ENCODE measurements at regions not wholly inside any gene's neighbourhood (a gene's known extent, or its start where the extent isn't known, plus 50 kb on each side); places are given as distances from the start of the nearest gene placed in this dataset.
"Not testable (repeated sequence)": the region's sequence is repeated elsewhere in the genome, so short reads cannot be mapped to it uniquely, and the experiment has no call there.

DNA sequence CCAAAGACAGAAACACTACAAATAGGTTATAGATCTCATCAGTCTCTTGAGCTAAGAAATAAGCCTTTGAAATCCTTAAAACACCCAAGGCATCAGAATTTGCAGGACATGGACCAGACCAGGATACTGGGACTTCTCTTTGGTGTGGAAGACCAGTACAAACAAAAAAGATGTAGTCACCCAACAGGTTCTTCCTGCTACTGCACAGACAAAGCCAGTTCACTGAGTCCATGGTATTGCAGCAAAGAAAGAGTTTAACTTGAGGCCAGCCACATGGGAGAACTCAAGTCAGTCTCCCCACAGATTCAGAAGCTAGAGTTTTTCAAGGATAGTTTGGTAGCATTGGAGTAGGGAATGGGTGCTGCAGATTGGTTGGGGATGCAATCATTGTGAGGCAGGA, 169.6 kb upstream of the NDUFV2 start:
- TF ChIP-seq, protein P1, sequence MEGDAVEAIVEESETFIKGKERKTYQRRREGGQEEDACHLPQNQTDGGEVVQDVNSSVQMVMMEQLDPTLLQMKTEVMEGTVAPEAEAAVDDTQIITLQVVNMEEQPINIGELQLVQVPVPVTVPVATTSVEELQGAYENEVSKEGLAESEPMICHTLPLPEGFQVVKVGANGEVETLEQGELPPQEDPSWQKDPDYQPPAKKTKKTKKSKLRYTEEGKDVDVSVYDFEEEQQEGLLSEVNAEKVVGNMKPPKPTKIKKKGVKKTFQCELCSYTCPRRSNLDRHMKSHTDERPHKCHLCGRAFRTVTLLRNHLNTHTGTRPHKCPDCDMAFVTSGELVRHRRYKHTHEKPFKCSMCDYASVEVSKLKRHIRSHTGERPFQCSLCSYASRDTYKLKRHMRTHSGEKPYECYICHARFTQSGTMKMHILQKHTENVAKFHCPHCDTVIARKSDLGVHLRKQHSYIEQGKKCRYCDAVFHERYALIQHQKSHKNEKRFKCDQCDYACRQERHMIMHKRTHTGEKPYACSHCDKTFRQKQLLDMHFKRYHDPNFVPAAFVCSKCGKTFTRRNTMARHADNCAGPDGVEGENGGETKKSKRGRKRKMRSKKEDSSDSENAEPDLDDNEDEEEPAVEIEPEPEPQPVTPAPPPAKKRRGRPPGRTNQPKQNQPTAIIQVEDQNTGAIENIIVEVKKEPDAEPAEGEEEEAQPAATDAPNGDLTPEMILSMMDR (IDR thresholded peaks at IDR 0.05) = no peak
- TF ChIP-seq POLR2A (IDR thresholded peaks at IDR 0.05) (no peak), EP300 (IDR thresholded peaks at IDR 0.05) (no peak), POLR2AphosphoS5 (IDR thresholded peaks at IDR 0.05) (no peak)
- H3K36me3 ChIP-seq = no peaks in the 10 kb centered on the region
- no peak for ATAC-seq (ENCODE audit: low FRiP score in 2 of 2)

DNA sequence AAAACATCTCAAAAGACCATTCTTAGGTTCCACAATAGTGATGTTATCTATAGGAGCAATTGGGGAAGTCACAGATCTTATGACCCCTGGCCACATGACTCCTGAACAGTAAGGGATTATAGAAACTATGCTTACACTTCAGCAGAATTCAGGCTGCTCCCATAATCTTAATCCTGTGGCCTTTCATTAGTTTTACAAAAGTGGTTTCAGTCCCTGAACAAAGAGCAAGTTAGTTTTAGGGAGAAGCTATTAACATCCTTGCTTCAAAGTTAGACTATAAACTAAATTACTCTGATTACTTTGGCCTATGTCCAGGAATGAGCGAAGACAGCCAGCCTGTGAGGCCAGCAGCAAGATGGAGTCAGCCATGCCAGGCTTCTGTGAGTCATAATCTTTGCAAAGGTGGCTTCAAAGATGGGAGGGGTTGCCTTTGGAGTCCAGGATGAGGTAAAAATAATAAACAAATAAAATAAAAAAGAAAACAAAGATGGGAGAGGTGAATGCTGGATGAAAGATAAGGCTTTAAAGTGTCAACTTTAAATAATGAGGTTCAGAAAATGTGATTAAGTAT, 168.7 kb upstream of the NDUFV2 start:
- ATAC-seq (ENCODE audit: low FRiP score in 2 of 2) (no peak), DNase-seq (no peak)
- Histone ChIP-seq H3K27me3 (no peaks in the 10 kb centered on the region), H3K36me3 (no peaks in the 10 kb centered on the region), H3K9me3 (peaks cover 0 to 13% (median 10%) of the 10 kb centered on the region in 4 donors), H3K4me3 (no peak overlapping the region), H3K4me1 (no peaks in the 10 kb centered on the region), H3K27ac (no peak overlapping the region)
- TF ChIP-seq EP300 (IDR thresholded peaks at IDR 0.05) (no peak), POLR2A (IDR thresholded peaks at IDR 0.05) (no peak), POLR2AphosphoS5 (IDR thresholded peaks at IDR 0.05) (no peak)
- TF ChIP-seq, protein P1 (IDR thresholded peaks at IDR 0.05) = no peak
- WGBS, 2 donors = 33 to 59% methylated on average over 1 of the region's 1 CpG

More for the DNA sequence above, 169.6 kb upstream of the NDUFV2 start:
- Histone ChIP-seq H3K4me3 (no peak overlapping the region), H3K27me3 (no peaks in the 10 kb centered on the region), H3K9me3 (peaks cover 0 to 16% (median 11%) of the 10 kb centered on the region in 4 donors), H3K27ac (no peak overlapping the region), H3K4me1 (no peaks in the 10 kb centered on the region)
- DNase-seq = no peak

GRCh38 chr18:8935346-8935745, 167.2 kb upstream of the NDUFV2 start:
- not testable (repeated sequence) for H3K9me3 ChIP-seq; H3K4me1 ChIP-seq; ATAC-seq (ENCODE audit: low FRiP score in 2 of 2); H3K4me3 ChIP-seq; H3K36me3 ChIP-seq; H3K27ac ChIP-seq; H3K27me3 ChIP-seq
- peak in 1 of 2 donors; percentile 74 for DNase-seq
- no CpG with 5 or more reads among the region's 24 CpGs for WGBS, 2 donors

GRCh38 chr18:8936619-8937018, 165.9 kb upstream of the NDUFV2 start:
- Histone ChIP-seq H3K4me1 (no peaks in the 10 kb centered on the region), H3K9me3 (no peaks in the 10 kb centered on the region), H3K27ac (no peak overlapping the region), H3K27me3 (no peaks in the 10 kb centered on the region), H3K4me3 (no peak overlapping the region), H3K36me3 (no peaks in the 10 kb centered on the region)
- 79 to 83% methylated on average over 3 of the region's 3 CpGs for WGBS, 2 donors
- TF ChIP-seq, protein P1 (IDR thresholded peaks at IDR 0.05) = no peak
- TF ChIP-seq POLR2A (IDR thresholded peaks at IDR 0.05) (no peak), POLR2AphosphoS5 (IDR thresholded peaks at IDR 0.05) (no peak), EP300 (IDR thresholded peaks at IDR 0.05) (no peak)
- DNase-seq = no peak
- ATAC-seq (ENCODE audit: low FRiP score in 2 of 2) = no peak

DNA sequence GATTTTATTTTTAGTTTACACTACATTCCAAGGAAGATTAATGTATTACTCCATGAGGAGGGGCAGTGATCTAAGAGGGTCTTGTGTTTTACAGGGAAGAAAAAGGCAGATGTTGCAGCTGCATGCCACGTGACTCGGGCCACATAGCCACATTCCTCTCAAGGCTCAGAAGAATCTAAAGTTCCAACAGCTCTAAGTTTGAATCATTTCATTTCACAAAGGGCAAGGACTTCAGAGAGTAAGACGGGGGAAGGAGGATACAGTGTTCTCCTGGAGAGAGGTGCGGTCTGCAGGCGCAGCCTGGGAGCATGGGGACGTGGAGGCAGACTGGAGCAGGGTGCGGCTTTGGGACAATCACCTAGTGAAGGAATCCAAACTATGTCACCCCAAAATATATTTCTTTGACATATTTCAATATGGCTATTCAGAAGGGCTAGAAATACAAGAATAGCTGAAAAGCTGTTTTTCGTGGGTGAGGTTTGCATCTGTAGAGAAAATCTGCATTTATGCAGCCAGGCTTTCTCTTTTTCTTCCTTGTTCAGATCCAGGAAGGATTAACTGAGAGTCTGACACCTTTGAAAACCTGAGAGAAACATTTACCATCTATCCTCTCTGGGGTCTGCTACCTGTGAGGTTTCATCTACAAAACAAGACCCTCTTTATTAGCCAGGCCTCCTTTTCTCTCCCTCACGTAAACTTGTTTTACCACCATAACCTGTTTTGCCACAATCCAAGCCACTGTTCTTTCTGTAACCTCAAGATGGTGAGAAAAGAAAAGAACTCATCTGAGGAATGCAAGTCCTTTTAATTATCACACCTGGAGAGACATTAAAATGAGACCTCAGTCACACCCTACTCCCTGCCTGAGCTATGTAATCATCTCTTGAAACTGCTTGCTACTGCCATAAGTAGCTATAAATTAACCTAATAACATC, 165.1 kb upstream of the NDUFV2 start:
- Histone ChIP-seq H3K9me3 (no peaks in the 10 kb centered on the region), H3K27me3 (no peaks in the 10 kb centered on the region), H3K27ac (no peak overlapping the region), H3K4me1 (no peaks in the 10 kb centered on the region), H3K36me3 (no peaks in the 10 kb centered on the region), H3K4me3 (no peak overlapping the region)
- DNase-seq (peak in 1 of 2 donors; percentile 18), ATAC-seq (ENCODE audit: low FRiP score in 2 of 2) (no peak)
- TF ChIP-seq POLR2A (IDR thresholded peaks at IDR 0.05) (no peak), POLR2AphosphoS5 (IDR thresholded peaks at IDR 0.05) (no peak), EP300 (IDR thresholded peaks at IDR 0.05) (no peak)
- TF ChIP-seq, protein P1 (IDR thresholded peaks at IDR 0.05) = no peak
- WGBS, 2 donors = 79 to 82% methylated on average over 9 of the region's 9 CpGs
